GM19035 (cell line): ENCODE measurements at regions not wholly inside any gene's neighbourhood (a gene's known extent, or its start where the extent isn't known, plus 50 kb on each side); places are given as distances from the start of the nearest gene placed in this dataset.
"Not testable (repeated sequence)": the region's sequence is repeated elsewhere in the genome, so short reads cannot be mapped to it uniquely, and the experiment has no call there.

Source experiments
- ATAC-seq: cut with Tn5 transposase; IDR thresholded peaks from one replicate; pipeline ENCODE4 v1.9.1; 2021; ENCODE audit not compliant: unreplicated experiment

DNA sequence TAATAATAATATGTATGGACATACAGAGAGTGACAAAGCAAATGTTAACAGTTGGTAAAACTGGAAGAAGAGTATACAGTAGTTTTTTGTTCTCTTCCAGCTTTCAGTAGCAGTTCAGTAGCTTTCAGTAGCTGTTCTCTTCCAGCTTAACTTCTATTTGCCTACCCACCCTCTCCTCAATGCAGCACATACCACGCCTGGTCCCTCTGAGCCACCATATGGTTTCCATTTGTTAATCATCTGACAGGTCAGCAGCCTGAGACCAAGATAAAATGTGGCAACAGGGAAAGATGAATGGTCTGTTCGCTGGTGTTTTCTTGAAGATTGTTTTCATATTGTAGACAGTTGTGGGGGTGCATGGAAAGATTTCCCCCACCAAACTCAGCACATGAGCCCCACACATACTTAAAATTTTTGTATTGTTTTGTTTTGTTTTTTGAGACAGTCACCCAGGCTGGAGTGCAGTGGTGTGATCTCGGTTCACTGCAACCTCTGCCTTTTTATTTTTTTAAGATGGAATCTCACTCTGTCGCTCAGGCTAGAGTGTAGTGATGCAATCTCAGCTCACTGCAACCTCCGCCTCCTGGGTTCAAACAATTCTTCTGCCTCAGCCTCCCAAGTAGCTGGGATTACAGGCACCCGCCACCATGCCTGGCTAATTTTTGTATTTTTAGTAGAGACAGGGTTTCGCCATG is 56.8 kb downstream of the ATP6V0E2 start:
- not testable (repeated sequence) for ATAC-seq

GRCh38 chr7:149933776-149934175 is 60.0 kb downstream of the ATP6V0E2 start:
- not testable (repeated sequence) for ATAC-seq

- not testable (repeated sequence) for ATAC-seq
Measured at GRCh38 chr7:149947346-149947745, 73.6 kb downstream of the ATP6V0E2 start.

GRCh38 chr7:149948444-149948843 is 74.7 kb downstream of the ATP6V0E2 start:
- not testable (repeated sequence) for ATAC-seq

DNA sequence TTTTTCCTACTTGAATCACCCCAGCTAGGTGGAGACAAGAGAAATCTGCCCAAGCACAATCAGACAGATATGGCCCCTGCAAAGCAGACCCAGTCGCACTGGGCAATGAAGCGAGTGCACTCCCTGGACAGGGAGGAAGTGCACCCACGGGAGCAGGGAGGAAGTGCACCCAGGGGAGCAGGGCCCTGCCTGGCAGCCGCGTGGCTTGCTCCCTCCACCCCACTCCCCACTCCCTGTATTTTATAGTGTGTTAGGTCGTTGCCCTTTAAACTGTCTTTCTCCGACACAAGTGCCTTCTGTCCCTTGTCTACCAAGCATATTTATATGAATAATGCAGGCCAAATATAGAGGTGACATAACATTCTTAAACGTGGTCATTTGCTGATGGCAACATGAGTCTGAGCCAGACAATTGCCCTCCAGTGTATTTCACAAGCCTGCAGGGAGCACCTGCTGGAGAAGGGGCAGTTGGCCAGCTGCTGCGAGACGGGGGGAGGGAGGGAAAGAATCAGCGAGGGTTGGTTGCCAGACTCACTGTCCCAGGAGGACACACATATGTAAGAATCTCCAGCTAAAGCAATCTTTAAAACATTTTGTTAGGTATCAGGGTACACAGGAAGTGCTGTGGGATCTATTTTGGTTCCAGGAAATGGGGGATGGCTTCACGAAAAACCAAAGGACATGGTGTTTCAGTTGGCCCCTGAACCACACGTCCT is 76.3 kb downstream of the ATP6V0E2 start:
- not testable (repeated sequence) for ATAC-seq

DNA sequence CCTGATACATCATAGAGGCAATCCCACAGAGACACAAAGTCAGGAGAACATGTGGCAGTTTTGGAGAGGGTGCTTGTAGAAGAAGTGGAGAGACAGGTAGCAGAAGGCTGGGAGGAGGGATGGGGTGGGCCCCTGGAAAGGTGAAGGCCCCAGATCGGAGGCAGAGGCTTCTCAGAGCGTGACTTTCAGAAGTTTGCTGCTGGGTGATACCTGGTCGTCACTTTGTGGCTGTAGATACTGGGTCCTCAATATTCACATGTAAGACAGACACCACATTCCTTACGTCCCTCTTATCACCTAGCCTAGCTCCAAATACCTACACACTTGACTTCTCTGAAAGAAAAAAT is 76.8 kb downstream of the ATP6V0E2 start:
- ATAC-seq, result not testable (repeated sequence)

DNA sequence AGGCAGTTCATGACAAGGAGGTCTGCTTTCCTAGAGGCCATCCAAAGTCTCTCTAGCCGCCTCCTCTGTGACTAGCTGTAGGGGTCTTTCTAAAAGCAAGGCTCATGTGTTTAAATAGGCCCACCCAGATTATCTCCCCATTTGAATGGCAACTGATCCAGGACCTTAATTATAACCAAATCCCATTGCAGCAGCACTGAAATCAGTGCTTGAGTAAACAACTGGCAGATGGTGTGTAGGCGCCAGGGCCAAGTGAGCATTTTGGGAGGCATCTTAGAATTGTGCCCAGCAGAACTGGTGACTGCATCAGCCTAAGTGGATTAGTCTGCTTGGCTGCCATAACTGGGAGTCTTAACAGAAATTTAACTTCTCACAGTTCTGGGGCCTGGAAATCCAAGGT is 77.8 kb downstream of the ATP6V0E2 start:
- not testable (repeated sequence) for ATAC-seq

- not testable (repeated sequence) for ATAC-seq
Measured at GRCh38 chr7:149958880-149959279, 85.1 kb downstream of the ATP6V0E2 start.

- ATAC-seq, result not testable (repeated sequence)
Measured at GRCh38 chr7:149960863-149961262, 87.1 kb downstream of the ATP6V0E2 start.

GRCh38 chr7:149961878-149962277 is 88.1 kb downstream of the ATP6V0E2 start:
- not testable (repeated sequence) for ATAC-seq

DNA sequence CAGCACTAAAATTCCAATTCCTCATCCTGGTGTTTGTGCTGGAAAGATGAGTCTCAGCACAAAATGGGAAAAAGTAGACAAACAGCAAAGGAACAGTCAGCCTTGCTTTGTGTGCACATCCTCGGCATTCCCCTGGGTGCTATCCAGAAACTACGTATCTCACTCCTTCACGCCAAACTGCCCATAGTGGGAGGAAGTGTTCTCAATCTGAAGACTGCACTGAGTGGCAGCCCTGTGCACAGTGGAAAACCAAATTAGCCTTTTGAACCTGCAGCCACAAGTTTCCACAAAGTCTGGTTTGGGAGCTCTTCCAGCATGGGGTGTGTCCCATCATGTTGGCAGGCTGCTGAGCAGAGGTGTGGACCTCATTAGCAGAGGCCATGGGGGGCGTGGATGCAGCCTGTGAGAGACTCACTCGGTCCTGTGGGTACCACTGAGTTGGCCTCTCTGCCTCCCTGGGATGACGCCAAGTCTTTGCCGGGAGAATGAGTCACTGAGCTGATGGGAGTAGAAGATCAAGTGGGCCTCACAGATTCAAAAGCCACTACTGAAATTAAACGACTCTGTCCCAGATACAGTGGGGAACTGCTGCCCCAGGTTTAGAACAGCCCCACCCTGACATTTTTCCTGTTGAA is 89.0 kb downstream of the ATP6V0E2 start:
- not testable (repeated sequence) for ATAC-seq

DNA sequence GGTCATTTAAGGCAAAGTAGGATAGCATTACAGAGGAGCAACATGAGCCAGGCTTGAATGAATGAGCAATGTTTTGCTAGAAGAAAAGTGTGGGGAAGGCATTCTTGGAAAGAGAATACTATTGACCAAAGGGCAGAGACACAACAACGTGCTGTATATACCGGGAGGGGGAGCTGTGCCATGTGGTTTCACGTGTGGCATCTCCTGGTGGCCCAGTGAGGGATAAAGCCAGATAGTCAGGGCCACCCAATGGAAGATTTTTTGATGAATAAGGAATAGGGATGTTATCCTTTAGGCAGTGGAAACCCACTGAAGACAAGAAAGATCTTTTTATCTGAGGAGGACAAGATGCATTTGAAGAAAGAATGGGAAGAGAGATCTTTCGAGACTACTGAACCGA is 90.2 kb downstream of the ATP6V0E2 start:
- ATAC-seq, result not testable (repeated sequence)

- ATAC-seq, result not testable (repeated sequence)
Measured at GRCh38 chr7:149966444-149966843, 92.7 kb downstream of the ATP6V0E2 start.

DNA sequence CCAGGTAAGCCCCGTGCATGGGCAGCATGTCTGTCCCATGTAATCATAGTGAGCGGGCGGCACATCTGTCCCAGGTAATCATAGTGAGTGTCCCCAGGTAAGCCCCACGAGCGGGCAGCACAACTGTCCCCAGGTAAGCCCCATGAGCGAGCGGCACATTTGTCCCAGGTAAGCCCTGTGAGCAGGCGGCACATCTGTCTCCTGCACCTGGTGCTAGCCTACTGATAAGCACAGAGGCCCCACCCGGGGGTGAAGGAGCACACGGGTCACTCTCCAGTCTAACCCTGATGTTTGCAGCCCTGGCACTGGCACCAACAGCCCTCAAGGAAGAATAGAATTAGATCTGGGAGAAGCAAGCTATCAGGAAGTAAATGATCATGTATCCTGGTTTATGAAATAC is 99.2 kb downstream of the ATP6V0E2 start:
- not testable (repeated sequence) for ATAC-seq

GRCh38 chr7:149973681-149974080 is 99.9 kb downstream of the ATP6V0E2 start:
- not testable (repeated sequence) for ATAC-seq

- ATAC-seq, result not testable (repeated sequence)
Measured at GRCh38 chr7:149975608-149976007, 101.8 kb downstream of the ATP6V0E2 start.

- not testable (repeated sequence) for ATAC-seq
Measured at GRCh38 chr7:149978537-149978936, 104.8 kb downstream of the ATP6V0E2 start.

DNA sequence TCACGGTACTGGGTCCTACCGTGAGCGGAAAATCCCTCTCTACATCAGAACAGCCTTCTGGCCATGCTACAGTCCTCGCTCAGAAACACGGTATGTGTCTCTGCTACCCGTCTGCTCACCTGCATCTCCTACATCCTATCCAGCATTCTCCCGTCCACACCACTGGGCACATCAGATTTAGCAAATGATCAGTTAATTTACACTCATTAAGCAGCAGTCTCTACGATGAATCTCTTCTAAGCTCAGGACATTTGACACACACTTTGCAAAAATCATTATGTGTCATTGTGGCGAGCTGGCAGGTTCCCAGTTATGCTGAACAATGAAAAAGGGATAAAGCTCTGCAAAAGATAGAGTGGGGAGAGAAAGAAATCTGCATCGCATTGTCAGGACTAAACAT is 105.2 kb downstream of the ATP6V0E2 start:
- ATAC-seq, result not testable (repeated sequence)

DNA sequence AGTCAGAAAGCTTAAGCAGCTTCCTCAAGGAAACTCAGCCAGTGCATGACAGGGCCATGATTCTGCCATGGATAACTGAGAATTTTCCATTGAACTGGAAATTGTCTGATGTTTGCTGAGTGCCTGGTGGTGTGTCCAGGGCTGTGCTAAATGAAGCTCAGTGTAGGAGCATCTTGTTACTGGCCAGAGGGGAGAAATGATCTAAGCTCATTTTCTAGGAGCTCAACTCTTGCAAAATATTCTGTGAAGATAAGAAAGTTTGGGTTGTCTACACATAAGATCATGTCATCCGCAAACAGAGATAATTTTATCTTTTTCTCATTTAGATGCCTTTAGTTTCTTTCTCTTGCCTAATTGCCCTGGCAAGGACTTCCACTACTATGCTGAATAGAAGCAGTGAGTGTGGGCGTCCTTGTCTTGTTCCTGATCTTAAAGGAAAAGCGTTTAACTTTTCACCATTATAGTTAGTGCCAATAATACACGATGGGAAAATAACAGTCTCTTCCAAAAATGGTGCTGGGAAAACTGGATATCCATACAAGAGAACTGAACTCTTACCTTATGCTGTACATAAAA is 108.9 kb downstream of the ATP6V0E2 start:
- ATAC-seq, result not testable (repeated sequence)

- ATAC-seq, result not testable (repeated sequence)
Measured at GRCh38 chr7:149986866-149987265, 113.1 kb downstream of the ATP6V0E2 start.

DNA sequence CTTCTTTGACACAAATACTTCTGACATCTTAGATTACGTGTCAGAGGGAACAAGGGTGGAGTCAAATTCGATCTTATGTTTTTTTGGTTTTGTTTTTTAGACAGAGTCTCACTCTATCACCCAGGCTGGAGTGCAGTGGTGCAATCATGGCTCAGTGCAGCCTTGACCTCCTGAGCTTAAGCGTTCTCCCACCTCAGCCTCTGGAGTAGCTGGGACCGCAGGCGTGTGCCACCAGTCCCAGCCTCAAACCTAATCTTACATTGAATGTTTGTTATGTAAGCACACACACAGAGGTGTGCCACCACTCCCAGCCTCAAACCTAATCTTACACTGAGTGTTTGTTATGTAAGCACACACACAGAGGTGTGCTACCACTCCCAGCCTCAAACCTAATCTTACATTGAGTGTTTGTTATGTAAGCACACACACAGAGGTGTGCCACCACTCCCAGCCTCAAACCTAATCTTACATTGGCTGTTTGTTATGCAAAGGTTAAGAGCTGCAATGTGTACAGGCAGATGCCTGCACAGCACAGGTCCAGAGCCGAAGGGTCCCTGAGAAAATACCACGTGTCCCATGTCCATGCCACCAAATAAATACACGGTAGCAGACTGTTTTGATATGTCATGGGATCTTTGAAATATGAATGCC is 118.0 kb downstream of the ATP6V0E2 start:
- ATAC-seq, result not testable (repeated sequence)
